Stimulated activated CD4-positive, alpha-beta T cell treated with anti-CD3 and anti-CD28 coated beads, TNF-alpha, amount 100 ng/mL, for 48 hours (primary cell): ENCODE measurements at regions not wholly inside any gene's neighbourhood (a gene's known extent, or its start where the extent isn't known, plus 50 kb on each side); places are given as distances from the start of the nearest gene placed in this dataset.
"Not testable (repeated sequence)": the region's sequence is repeated elsewhere in the genome, so short reads cannot be mapped to it uniquely, and the experiment has no call there.

Source experiments
- DNase-seq, 3 donors: peaks; one replicate each; pipeline ENCODE4 v3.0.0-alpha.2; 2020; ENCODE audit warnings: low read depth in 3 of 3

- DNase-seq: peak in 1 of 3 donors; percentile 6
Measured at GRCh38 chr17:20944014-20944865, 98.6 kb downstream of the USP22 start.

GRCh38 chr17:20947708-20948107 is 95.1 kb downstream of the USP22 start:
- not testable (repeated sequence) for DNase-seq

GRCh38 chr17:20948984-20949777 is 93.6 kb downstream of the USP22 start:
- DNase-seq: peak in 2 of 3 donors; percentile 7 to 29
